NB4 (cell line): ENCODE measurements at regions not wholly inside any gene's neighbourhood (a gene's known extent, or its start where the extent isn't known, plus 50 kb on each side); places are given as distances from the start of the nearest gene placed in this dataset.

ENCODE experiments used
- DNase-seq: peaks from one replicate; pipeline ENCODE4 v3.0.0; 2010; ENCODE audit warnings: low read depth
- H3K4me3 ChIP-seq: one replicate; pipeline ENCODE4 v1.5.1; 2011; ENCODE audit warnings: mild to moderate bottlenecking, low read depth, low read length, moderate library complexity
- MYC ChIP-seq: IDR thresholded peaks from 2 replicates; pipeline ENCODE4 v1.6.1; 2011; ENCODE audit warnings: low read depth, low read length
- POLR2A ChIP-seq: IDR thresholded peaks from 2 replicates; pipeline ENCODE4 v1.6.1; 2011; ENCODE audit warnings: mild to moderate bottlenecking; ENCODE audit not compliant: insufficient read length; ENCODE audit errors: extremely low read depth
- TF ChIP-seq, protein P1 (sequence below): IDR thresholded peaks from 2 replicates; pipeline ENCODE4 v1.6.1; 2011; ENCODE audit warnings: low read depth, low read length
- TF ChIP-seq, protein P2 (sequence below): IDR thresholded peaks from one replicate; pipeline ENCODE4 v1.5.1; 2012; ENCODE audit warnings: low read depth, low read length

DNA sequence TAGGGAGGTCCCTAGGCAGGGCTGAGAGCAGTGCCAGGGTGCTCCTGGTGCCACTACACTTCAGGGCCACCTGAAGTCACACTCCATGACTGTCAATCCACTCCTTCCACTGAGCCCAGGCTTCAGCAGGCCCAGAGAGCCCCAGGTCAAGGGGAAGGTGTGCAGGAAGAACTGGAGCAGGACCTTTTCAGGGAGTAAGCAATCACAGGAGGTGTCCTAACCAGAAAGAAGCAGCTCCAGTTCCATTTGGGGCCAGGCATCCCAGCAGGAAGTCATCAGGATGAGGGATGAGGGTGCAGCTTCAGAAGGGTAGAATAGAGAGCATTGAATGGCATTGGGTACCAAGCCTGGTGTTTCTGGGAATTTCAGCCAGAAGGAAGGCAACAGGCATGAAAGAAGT lies 556.5 kb downstream of the INSC start:
- TF ChIP-seq, protein P1, sequence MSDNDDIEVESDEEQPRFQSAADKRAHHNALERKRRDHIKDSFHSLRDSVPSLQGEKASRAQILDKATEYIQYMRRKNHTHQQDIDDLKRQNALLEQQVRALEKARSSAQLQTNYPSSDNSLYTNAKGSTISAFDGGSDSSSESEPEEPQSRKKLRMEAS: no peak
- no peak for TF ChIP-seq MYC
- no peak for TF ChIP-seq POLR2A
- TF ChIP-seq, protein P2, sequence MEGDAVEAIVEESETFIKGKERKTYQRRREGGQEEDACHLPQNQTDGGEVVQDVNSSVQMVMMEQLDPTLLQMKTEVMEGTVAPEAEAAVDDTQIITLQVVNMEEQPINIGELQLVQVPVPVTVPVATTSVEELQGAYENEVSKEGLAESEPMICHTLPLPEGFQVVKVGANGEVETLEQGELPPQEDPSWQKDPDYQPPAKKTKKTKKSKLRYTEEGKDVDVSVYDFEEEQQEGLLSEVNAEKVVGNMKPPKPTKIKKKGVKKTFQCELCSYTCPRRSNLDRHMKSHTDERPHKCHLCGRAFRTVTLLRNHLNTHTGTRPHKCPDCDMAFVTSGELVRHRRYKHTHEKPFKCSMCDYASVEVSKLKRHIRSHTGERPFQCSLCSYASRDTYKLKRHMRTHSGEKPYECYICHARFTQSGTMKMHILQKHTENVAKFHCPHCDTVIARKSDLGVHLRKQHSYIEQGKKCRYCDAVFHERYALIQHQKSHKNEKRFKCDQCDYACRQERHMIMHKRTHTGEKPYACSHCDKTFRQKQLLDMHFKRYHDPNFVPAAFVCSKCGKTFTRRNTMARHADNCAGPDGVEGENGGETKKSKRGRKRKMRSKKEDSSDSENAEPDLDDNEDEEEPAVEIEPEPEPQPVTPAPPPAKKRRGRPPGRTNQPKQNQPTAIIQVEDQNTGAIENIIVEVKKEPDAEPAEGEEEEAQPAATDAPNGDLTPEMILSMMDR: no peak
- no peak overlapping the region for H3K4me3 ChIP-seq
- DNase-seq: no peak

DNA sequence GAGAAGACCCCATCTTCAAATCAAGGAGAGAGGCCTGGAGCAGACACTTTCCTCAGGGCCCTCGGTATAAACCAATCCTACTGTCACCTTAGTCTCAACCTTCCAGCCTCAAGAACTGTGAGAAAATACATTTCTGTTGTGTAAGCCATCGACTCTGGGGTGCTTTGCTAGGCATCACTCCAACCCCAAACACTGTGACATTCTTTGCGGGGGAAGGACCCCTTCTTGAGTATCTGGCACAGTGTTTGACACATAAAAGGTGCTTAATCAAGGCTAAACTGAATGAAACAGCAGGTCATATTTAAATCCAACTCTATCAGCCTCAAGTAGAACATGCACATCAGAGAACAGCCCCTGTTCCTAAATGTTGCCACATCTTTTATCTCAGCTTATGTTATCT lies 558.1 kb downstream of the INSC start:
- TF ChIP-seq, protein P1: no peak
- TF ChIP-seq MYC (no peak), POLR2A (no peak)
- TF ChIP-seq, protein P2: no peak
- no peak for DNase-seq
- no peak overlapping the region for H3K4me3 ChIP-seq

DNA sequence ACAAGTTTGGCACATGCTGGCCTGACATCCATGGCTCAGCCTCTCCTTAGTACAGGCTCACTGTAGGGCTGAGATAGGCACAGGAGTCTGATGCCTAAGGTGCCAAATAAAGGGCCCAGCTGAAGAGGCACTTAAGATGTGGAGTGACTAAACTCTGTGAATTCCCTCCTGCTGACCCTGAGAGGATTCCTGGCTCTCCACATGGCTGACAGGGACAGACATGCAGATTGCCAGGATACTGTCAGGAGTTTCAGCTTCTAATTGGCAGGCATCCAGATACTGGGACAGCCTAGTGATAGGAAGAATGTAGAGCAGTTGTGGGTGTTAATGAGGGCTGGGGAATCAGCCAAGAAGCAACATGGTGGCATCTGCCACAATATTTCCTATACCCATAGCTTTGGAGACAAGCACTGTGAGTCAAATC lies 558.7 kb downstream of the INSC start:
- no peak overlapping the region for H3K4me3 ChIP-seq
- DNase-seq: no peak
- no peak for TF ChIP-seq MYC
- TF ChIP-seq, protein P2: no peak
- TF ChIP-seq, protein P1: no peak
- no peak for TF ChIP-seq POLR2A

- DNase-seq: no peak
- no peak overlapping the region for H3K4me3 ChIP-seq
- TF ChIP-seq POLR2A (no peak), MYC (no peak)
- TF ChIP-seq, protein P2: no peak
- TF ChIP-seq, protein P1: no peak
These were observed 560.0 kb downstream of the INSC start for GRCh38 chr11:15674756-15675155.

- DNase-seq: no peak
- TF ChIP-seq POLR2A: no peak
- TF ChIP-seq, protein P2: no peak
- TF ChIP-seq MYC: no peak
- TF ChIP-seq, protein P1: no peak
- H3K4me3 ChIP-seq: no peak overlapping the region
These were observed 561.0 kb downstream of the INSC start for GRCh38 chr11:15675683-15676082.
